ENCODE measurements at regions not wholly inside any gene's neighbourhood (a gene's known extent, or its start where the extent isn't known, plus 50 kb on each side); places are given as distances from the start of the nearest gene placed in this dataset.

- TF ChIP-seq, protein P1, sequence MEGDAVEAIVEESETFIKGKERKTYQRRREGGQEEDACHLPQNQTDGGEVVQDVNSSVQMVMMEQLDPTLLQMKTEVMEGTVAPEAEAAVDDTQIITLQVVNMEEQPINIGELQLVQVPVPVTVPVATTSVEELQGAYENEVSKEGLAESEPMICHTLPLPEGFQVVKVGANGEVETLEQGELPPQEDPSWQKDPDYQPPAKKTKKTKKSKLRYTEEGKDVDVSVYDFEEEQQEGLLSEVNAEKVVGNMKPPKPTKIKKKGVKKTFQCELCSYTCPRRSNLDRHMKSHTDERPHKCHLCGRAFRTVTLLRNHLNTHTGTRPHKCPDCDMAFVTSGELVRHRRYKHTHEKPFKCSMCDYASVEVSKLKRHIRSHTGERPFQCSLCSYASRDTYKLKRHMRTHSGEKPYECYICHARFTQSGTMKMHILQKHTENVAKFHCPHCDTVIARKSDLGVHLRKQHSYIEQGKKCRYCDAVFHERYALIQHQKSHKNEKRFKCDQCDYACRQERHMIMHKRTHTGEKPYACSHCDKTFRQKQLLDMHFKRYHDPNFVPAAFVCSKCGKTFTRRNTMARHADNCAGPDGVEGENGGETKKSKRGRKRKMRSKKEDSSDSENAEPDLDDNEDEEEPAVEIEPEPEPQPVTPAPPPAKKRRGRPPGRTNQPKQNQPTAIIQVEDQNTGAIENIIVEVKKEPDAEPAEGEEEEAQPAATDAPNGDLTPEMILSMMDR (conservative IDR thresholded peaks at IDR 0.05; ENCODE audit: low read length): no peak
- TF ChIP-seq EZH2phosphoT487 (IDR thresholded peaks at IDR 0.05; ENCODE audit: borderline replicate concordance, low read depth, low read length): no peak
Measured at GRCh38 chr9:16071400-16071799, 518.6 kb downstream of the CCDC171 start.
